ENCODE measurements at regions not wholly inside any gene's neighbourhood (a gene's known extent, or its start where the extent isn't known, plus 50 kb on each side); places are given as distances from the start of the nearest gene placed in this dataset.

- Histone ChIP-seq H4K20me1 (ENCODE audit: insufficient read depth) (no peaks in the 10 kb centered on the region), H3K9ac (ENCODE audit: low read length) (no peak overlapping the region), H3K4me2 (ENCODE audit: low read length) (no peak overlapping the region), H2AFZ (ENCODE audit: low read depth, low read length, poor library complexity, severe bottlenecking) (no peak overlapping the region), H3K9me2 (ENCODE audit: insufficient read depth) (no peaks in the 10 kb centered on the region), H3K36me3 (ENCODE audit: control insufficient read depth in 1 of 2, insufficient read depth in 2 of 2, low read length in 2 of 2) (no peaks in the 10 kb centered on the region), H3K4me3 (replicated peaks in 1 of 2; ENCODE audit: low read depth in 1 of 2, low read length in 2 of 2) (no peak overlapping the region), H3K27me3 (ENCODE audit: insufficient read depth, low read length) (no peaks in the 10 kb centered on the region), H3K4me1 (ENCODE audit: control insufficient read depth in 1 of 2, insufficient read depth in 2 of 2, low read length in 2 of 2) (no peaks in the 10 kb centered on the region), H3K27ac (ENCODE audit: low read depth, low read length) (no peak overlapping the region), H3K79me2 (ENCODE audit: insufficient read depth, low read length) (no peaks in the 10 kb centered on the region), H3K9me3 (ENCODE audit: control insufficient read depth in 1 of 2, insufficient read depth in 1 of 2, low read depth in 1 of 2, low read length in 2 of 2) (no peaks in the 10 kb centered on the region)
- ChIA-PET RAD21 (ENCODE audit: low non-redundant PET in 1 of 2, low total read pairs in 2 of 2, uncharacterized antibody in 2 of 2, unreplicated experiment in 2 of 2) (no interaction called here), POLR2A (no interaction called here), CTCF (interaction anchor here (1.0 to 1.4 kb wide), 3 partner anchors 9 to 1146 kb away, joined by 4 to 6 read pairs (median 5); no protein-coding TSS in a partner anchor)
- no TSS peak for BruUV-seq (replicated peaks)
- ATAC-seq (no peak), DNase-seq (ENCODE audit: low read depth, low spot score) (peak; percentile 8)
- TF ChIP-seq SRF (IDR thresholded peaks at IDR 0.05; ENCODE audit: low read depth) = no peak
- peak; percentile 51 for TF ChIP-seq RAD21 (IDR thresholded peaks at IDR 0.05; ENCODE audit: low read depth)
- TF ChIP-seq, protein P1, sequence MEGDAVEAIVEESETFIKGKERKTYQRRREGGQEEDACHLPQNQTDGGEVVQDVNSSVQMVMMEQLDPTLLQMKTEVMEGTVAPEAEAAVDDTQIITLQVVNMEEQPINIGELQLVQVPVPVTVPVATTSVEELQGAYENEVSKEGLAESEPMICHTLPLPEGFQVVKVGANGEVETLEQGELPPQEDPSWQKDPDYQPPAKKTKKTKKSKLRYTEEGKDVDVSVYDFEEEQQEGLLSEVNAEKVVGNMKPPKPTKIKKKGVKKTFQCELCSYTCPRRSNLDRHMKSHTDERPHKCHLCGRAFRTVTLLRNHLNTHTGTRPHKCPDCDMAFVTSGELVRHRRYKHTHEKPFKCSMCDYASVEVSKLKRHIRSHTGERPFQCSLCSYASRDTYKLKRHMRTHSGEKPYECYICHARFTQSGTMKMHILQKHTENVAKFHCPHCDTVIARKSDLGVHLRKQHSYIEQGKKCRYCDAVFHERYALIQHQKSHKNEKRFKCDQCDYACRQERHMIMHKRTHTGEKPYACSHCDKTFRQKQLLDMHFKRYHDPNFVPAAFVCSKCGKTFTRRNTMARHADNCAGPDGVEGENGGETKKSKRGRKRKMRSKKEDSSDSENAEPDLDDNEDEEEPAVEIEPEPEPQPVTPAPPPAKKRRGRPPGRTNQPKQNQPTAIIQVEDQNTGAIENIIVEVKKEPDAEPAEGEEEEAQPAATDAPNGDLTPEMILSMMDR (IDR thresholded peaks at IDR 0.05 in 2 of 3, conservative IDR thresholded peaks at IDR 0.05 in 1 of 3; ENCODE audit: borderline replicate concordance in 1 of 3, insufficient read depth in 1 of 3, low read depth in 2 of 3, low read length in 2 of 3) = peak in 2 of 3 experiments; percentile 22 to 35; a peak in 3 of 6 replicates
- TF ChIP-seq ZNF274 (IDR thresholded peaks at IDR 0.05; ENCODE audit: low read depth, low read length) = no peak
- intact Hi-C loops (cut with micrococcal nuclease) = no loop called here
Observed at GRCh38 chr4:135718019-135718418, 1516.4 kb upstream of the PABPC4L start.

DNA sequence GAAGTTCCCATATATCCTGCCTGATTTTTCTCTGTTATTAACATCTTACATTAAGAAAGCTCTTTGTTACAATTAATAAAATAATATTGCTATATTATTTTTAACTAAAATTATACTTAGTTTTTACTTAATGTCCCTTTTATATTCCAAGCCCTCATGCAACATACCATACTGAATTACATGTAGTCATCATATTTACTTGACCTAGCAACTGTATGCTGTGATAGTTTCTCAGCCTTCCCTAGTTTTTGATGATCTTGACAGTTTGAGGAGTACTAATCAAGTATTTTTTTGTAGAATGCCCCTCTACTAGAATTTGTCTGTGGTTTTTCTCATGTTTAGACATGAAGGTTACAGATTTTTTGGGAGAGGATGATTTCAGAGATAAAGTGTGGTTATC is 1503.8 kb upstream of the PABPC4L start:
- Histone ChIP-seq H3K9me3 (ENCODE audit: control insufficient read depth in 1 of 2, insufficient read depth in 1 of 2, low read depth in 1 of 2, low read length in 2 of 2) (no peaks in the 10 kb centered on the region; a peak in 1 of 4 replicates), H3K27ac (ENCODE audit: low read depth, low read length) (no peak overlapping the region), H3K36me3 (ENCODE audit: control insufficient read depth in 1 of 2, insufficient read depth in 2 of 2, low read length in 2 of 2) (no peaks in the 10 kb centered on the region), H3K79me2 (ENCODE audit: insufficient read depth, low read length) (no peaks in the 10 kb centered on the region), H3K27me3 (ENCODE audit: insufficient read depth, low read length) (no peaks in the 10 kb centered on the region), H2AFZ (ENCODE audit: low read depth, low read length, poor library complexity, severe bottlenecking) (no peak overlapping the region), H3K9ac (ENCODE audit: low read length) (no peak overlapping the region), H3K4me1 (ENCODE audit: control insufficient read depth in 1 of 2, insufficient read depth in 2 of 2, low read length in 2 of 2) (no peaks in the 10 kb centered on the region), H3K9me2 (ENCODE audit: insufficient read depth) (no peaks in the 10 kb centered on the region), H4K20me1 (ENCODE audit: insufficient read depth) (no peaks in the 10 kb centered on the region), H3K4me2 (ENCODE audit: low read length) (no peak overlapping the region), H3K4me3 (replicated peaks in 1 of 2; ENCODE audit: low read depth in 1 of 2, low read length in 2 of 2) (no peak overlapping the region)
- intact Hi-C loops (cut with micrococcal nuclease) = no loop called here
- BruUV-seq (replicated peaks) = no TSS peak
- no peak for DNase-seq (ENCODE audit: low read depth, low spot score)
- ChIA-PET RAD21 (ENCODE audit: low non-redundant PET in 1 of 2, low total read pairs in 2 of 2, uncharacterized antibody in 2 of 2, unreplicated experiment in 2 of 2) (no interaction called here), CTCF (no interaction called here), POLR2A (no interaction called here)
- TF ChIP-seq FOSL1 (IDR thresholded peaks at IDR 0.05; ENCODE audit: low read depth) = no peak
- no peak for TF ChIP-seq POLR2A (IDR thresholded peaks at IDR 0.05; ENCODE audit: borderline replicate concordance, extremely low read depth, insufficient read depth, insufficient read length)
- no peak for TF ChIP-seq ELF1 (IDR thresholded peaks at IDR 0.05; ENCODE audit: borderline replicate concordance, low read depth)
- TF ChIP-seq RAD21 (IDR thresholded peaks at IDR 0.05; ENCODE audit: low read depth) = no peak
- no peak for TF ChIP-seq JUND (IDR thresholded peaks at IDR 0.05)
- TF ChIP-seq, protein P2, sequence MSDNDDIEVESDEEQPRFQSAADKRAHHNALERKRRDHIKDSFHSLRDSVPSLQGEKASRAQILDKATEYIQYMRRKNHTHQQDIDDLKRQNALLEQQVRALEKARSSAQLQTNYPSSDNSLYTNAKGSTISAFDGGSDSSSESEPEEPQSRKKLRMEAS (IDR thresholded peaks at IDR 0.05) = no peak
- TF ChIP-seq POLR2AphosphoS5 (IDR thresholded peaks at IDR 0.05; ENCODE audit: low read depth, low read length) = no peak
- ATAC-seq = no peak

Data from HCT116 (cell line).